Hepatocyte (in vitro differentiated cells): ENCODE measurements at regions not wholly inside any gene's neighbourhood (a gene's known extent, or its start where the extent isn't known, plus 50 kb on each side); places are given as distances from the start of the nearest gene placed in this dataset.

Experiments used
- EZH2 ChIP-seq: fragments of 200-600 bp; sonication (generic); IDR thresholded peaks from 2 replicates; pipeline ENCODE4 v1.6.1; 2016; ENCODE audit warnings: antibody characterized with exemption, mild to moderate bottlenecking, borderline replicate concordance
- EZH2phosphoT487 ChIP-seq: fragments of 200-600 bp; sonication (generic); IDR thresholded peaks from one replicate; pipeline ENCODE4 v1.6.1; 2018; ENCODE audit warnings: antibody characterized with exemption, mild to moderate bottlenecking, low read depth, moderate library complexity; ENCODE audit not compliant: unreplicated experiment, severe bottlenecking
- TF ChIP-seq, protein P1 (sequence below): fragments of 200-600 bp; sonication (generic); IDR thresholded peaks from 2 replicates; pipeline ENCODE4 v1.5.1; 2016; ENCODE audit warnings: antibody characterized with exemption, mild to moderate bottlenecking; ENCODE audit not compliant: poor library complexity

DNA sequence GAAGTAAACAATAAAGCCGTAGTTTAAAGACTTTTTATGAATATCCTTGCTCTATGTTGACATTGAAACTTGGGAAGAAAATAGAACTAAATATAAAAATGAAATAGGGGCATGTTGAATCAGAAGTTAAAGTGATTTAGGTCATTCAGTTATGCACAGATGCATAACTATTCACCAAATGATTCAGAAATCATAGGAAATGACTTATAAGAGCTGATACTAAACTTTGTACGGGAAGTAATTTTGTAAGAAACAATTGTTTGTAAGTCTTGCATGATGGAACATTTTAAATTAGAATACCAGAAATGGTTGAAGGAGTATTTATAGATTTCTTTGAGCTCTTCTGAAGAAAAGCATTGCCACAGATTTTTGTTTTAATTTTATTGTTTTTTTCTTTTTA lies 246.5 kb downstream of the CPE start:
- TF ChIP-seq, protein P1, sequence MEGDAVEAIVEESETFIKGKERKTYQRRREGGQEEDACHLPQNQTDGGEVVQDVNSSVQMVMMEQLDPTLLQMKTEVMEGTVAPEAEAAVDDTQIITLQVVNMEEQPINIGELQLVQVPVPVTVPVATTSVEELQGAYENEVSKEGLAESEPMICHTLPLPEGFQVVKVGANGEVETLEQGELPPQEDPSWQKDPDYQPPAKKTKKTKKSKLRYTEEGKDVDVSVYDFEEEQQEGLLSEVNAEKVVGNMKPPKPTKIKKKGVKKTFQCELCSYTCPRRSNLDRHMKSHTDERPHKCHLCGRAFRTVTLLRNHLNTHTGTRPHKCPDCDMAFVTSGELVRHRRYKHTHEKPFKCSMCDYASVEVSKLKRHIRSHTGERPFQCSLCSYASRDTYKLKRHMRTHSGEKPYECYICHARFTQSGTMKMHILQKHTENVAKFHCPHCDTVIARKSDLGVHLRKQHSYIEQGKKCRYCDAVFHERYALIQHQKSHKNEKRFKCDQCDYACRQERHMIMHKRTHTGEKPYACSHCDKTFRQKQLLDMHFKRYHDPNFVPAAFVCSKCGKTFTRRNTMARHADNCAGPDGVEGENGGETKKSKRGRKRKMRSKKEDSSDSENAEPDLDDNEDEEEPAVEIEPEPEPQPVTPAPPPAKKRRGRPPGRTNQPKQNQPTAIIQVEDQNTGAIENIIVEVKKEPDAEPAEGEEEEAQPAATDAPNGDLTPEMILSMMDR: no peak
- TF ChIP-seq EZH2: no peak
- no peak for TF ChIP-seq EZH2phosphoT487
